ENCODE measurements at regions not wholly inside any gene's neighbourhood (a gene's known extent, or its start where the extent isn't known, plus 50 kb on each side); places are given as distances from the start of the nearest gene placed in this dataset.

DNA sequence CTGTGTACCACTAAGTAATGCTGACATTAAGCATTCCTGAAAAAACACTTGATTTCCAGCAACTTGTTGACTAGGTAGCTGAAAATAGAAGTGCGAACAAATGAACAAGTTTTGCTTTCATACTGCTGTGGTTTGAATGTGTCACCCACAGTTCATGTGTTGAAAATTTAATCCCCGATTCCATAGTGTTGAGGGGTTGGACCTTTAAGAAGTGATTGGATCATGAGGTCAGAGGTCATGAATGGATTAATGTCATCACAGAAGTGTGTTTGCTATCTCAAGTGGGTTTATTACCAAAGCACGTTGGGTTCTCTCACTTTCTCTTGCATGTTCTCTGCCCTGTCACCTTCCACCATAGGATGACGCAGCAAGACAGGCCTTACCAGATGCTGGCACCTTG, 568.5 kb downstream of the UTRN start:
- WGBS (ENCODE audit: low lambda C conversion rate) = 80% methylated on average over 4 of the region's 4 CpGs
- ChIA-PET CTCF (ENCODE audit: low intra/inter-chr PET ratio, low total read pairs) (no interaction called here), POLR2A (no interaction called here)
- H3K4me2 ChIP-seq (ENCODE audit: low read depth, low read length) = no peak overlapping the region
- in situ Hi-C loops (cut with HindIII; ENCODE audit: extremely low pct_ligation_motif_present, low pct_unique_long_range_greater_than_20kb) (no loop called here), intact Hi-C loops (cut with micrococcal nuclease; ENCODE audit: unreplicated experiment) (no loop called here)
- no peak overlapping the region for H3K9ac ChIP-seq (ENCODE audit: insufficient read depth, low read depth, low read length)
- H3K4me3 ChIP-seq (replicated peaks in 1 of 3; ENCODE audit: insufficient read depth in 1 of 3, low read depth in 2 of 3, low read length in 3 of 3) = no peak overlapping the region
- H2AFZ ChIP-seq (ENCODE audit: low read length) = no peak overlapping the region
- no peaks in the 10 kb centered on the region for H3K9me3 ChIP-seq (ENCODE audit: low read length)
- H3K27ac ChIP-seq (ENCODE audit: extremely low read length, insufficient read depth, low read length) = no peak overlapping the region
- H3K36me3 ChIP-seq (replicated peaks in 1 of 2; ENCODE audit: control insufficient read depth in 1 of 2, insufficient read depth in 2 of 2, low read length in 2 of 2) = peaks cover 8 to 16% of the 10 kb centered on the region in 2 experiments
- ATAC-seq (no peak), FAIRE-seq (no peak), DNase-seq (ENCODE audit: low spot score) (no peak)
- no peaks in the 10 kb centered on the region for H3K27me3 ChIP-seq (ENCODE audit: control insufficient read depth in 1 of 2, insufficient read depth in 2 of 2, low read length in 2 of 2)
- H3K79me2 ChIP-seq (ENCODE audit: insufficient read depth, low read length) = no peaks in the 10 kb centered on the region
- no peaks in the 10 kb centered on the region for H3K4me1 ChIP-seq (ENCODE audit: insufficient read depth, low read length)
- no peaks in the 10 kb centered on the region for H4K20me1 ChIP-seq (ENCODE audit: insufficient read depth, low read length)
- no TSS peak for BruUV-seq (replicated peaks)
- TF ChIP-seq AKNA (CRISPR knock-in tag; IDR thresholded peaks at IDR 0.05; ENCODE audit: borderline replicate concordance) (no peak), AKAP8 (CRISPR knock-in tag; IDR thresholded peaks at IDR 0.05) (no peak), RORA (CRISPR knock-in tag; IDR thresholded peaks at IDR 0.05) (no peak), ZKSCAN1 (IDR thresholded peaks at IDR 0.05; ENCODE audit: low read length) (no peak), NR2F1 (CRISPR knock-in tag; IDR thresholded peaks at IDR 0.05) (peak in 1 of 2 experiments; percentile 25; a peak in 1 of 4 replicates), RBM22 (optimal IDR thresholded peaks at IDR 0.05; ENCODE audit: low read length) (peak; percentile 88), SNAPC4 (CRISPR knock-in tag; IDR thresholded peaks at IDR 0.05) (no peak), ZNF12 (CRISPR knock-in tag; IDR thresholded peaks at IDR 0.05) (no peak), ZNF670 (CRISPR knock-in tag; IDR thresholded peaks at IDR 0.05; ENCODE audit: borderline replicate concordance) (no peak), ZNF563 (CRISPR knock-in tag; IDR thresholded peaks at IDR 0.05) (no peak), CENPT (CRISPR knock-in tag; IDR thresholded peaks at IDR 0.05; ENCODE audit: low read depth) (no peak), POLR2AphosphoS2 (IDR thresholded peaks at IDR 0.05; ENCODE audit: low read depth, low read length) (peak; percentile 55; the same call in 1 of the 2 replicates), ZNF350 (CRISPR knock-in tag; IDR thresholded peaks at IDR 0.05; ENCODE audit: borderline replicate concordance, low read depth) (no peak), ZNF225 (CRISPR knock-in tag; IDR thresholded peaks at IDR 0.05) (no peak), CREB1 (IDR thresholded peaks at IDR 0.05) (0 out of 2 replicates have a peak, but pooled peaks have one; percentile 8), CREB1 (CRISPR knock-in tag; IDR thresholded peaks at IDR 0.05) (no peak), U2AF2 (IDR thresholded peaks at IDR 0.05; ENCODE audit: low read depth, low read length) (no peak), ZSCAN30 (CRISPR knock-in tag; IDR thresholded peaks at IDR 0.05) (no peak)

All from HepG2 (cell line).